Liver (tissue), 8 donors: ENCODE measurements at regions not wholly inside any gene's neighbourhood (a gene's known extent, or its start where the extent isn't known, plus 50 kb on each side); places are given as distances from the start of the nearest gene placed in this dataset.

ENCODE experiments used
- DNase-seq: peaks from one replicate; pipeline ENCODE4 v3.0.0-alpha.2; 2017; ENCODE audit warnings: low spot score
- H3K27ac ChIP-seq, 2 donors: one replicate each; pipeline ENCODE4 v1.7.0; 2013; ENCODE audit warnings: inconsistent platforms in 2 of 2, low read length in 2 of 2, control low read depth in 1 of 2, low read depth in 1 of 2, mild to moderate bottlenecking in 1 of 2
- H3K27me3 ChIP-seq, 4 donors: one replicate each; pipeline versions ENCODE4 v1.6.1 to v1.7.0; 2013; ENCODE audit warnings: low read length in 3 of 4, inconsistent platforms in 1 of 4, mild to moderate bottlenecking in 1 of 4, moderate library complexity in 1 of 4; ENCODE audit not compliant: control insufficient read depth in 4 of 4, insufficient read depth in 4 of 4
- H3K36me3 ChIP-seq, 4 donors: one replicate each; pipeline versions ENCODE4 v1.6.1 to v1.7.0; 2013; ENCODE audit warnings: low read length in 3 of 4, mild to moderate bottlenecking in 3 of 4, low read depth in 1 of 4, moderate library complexity in 1 of 4; ENCODE audit not compliant: control insufficient read depth in 4 of 4, insufficient read depth in 3 of 4
- H3K4me1 ChIP-seq, 4 donors: one replicate each; pipeline versions ENCODE4 v1.6.1 to v1.7.0; 2013; ENCODE audit warnings: low read length in 3 of 4, mild to moderate bottlenecking in 3 of 4, moderate library complexity in 1 of 4; ENCODE audit not compliant: control insufficient read depth in 4 of 4, insufficient read depth in 4 of 4
- H3K4me3 ChIP-seq, 3 donors: one replicate each; pipeline versions ENCODE4 v1.6.1 to v1.7.0; 2013; ENCODE audit warnings: low read length in 3 of 3, control low read depth in 1 of 3, low read depth in 1 of 3, mild to moderate bottlenecking in 1 of 3
- H3K9ac ChIP-seq, 2 donors: one replicate each; pipeline ENCODE4 v1.7.0; 2013; ENCODE audit warnings: low read length in 2 of 2, mild to moderate bottlenecking in 2 of 2, moderate library complexity in 2 of 2, control low read depth in 1 of 2, low read depth in 1 of 2
- H3K9me3 ChIP-seq, 4 donors: one replicate each; pipeline versions ENCODE4 v1.6.1 to v1.7.0; 2013; ENCODE audit warnings: low read length in 3 of 4; ENCODE audit not compliant: control insufficient read depth in 4 of 4
- CTCF ChIP-seq: fragments of 150-350 bp; IDR thresholded peaks from 2 replicates; pipeline ENCODE4 v1.5.1; 2017; ENCODE audit warnings: improper control_type of control experiment, low read depth, low read length; ENCODE audit not compliant: missing input control
- FOXA2 ChIP-seq: IDR thresholded peaks from 2 replicates; pipeline ENCODE4 v1.6.1; 2016; ENCODE audit warnings: antibody characterized with exemption
- GABPA ChIP-seq, 2 donors: IDR thresholded peaks in 1 of 2; conservative IDR thresholded peaks in 1 of 2; 2 replicates each; pipeline ENCODE4 v1.6.1; 2016; ENCODE audit warnings: antibody characterized with exemption in 2 of 2, mild to moderate bottlenecking in 1 of 2, moderate library complexity in 1 of 2
- HNF4A ChIP-seq, 2 donors: conservative IDR thresholded peaks; 2 replicates each; pipeline ENCODE4 v1.6.1; 2016; ENCODE audit warnings: antibody characterized with exemption in 2 of 2, mild to moderate bottlenecking in 2 of 2
- HNF4G ChIP-seq: IDR thresholded peaks from 2 replicates; pipeline ENCODE4 v1.6.1; 2016; ENCODE audit warnings: antibody characterized with exemption
- JUND ChIP-seq, 2 donors: IDR thresholded peaks; 2 replicates each; pipeline ENCODE4 v1.6.1; 2016; ENCODE audit warnings: antibody characterized with exemption in 2 of 2
- MAX ChIP-seq: IDR thresholded peaks from 2 replicates; pipeline ENCODE4 v1.6.1; 2016; ENCODE audit warnings: antibody characterized with exemption
- NR2F2 ChIP-seq: IDR thresholded peaks from 2 replicates; pipeline ENCODE4 v1.6.1; 2016; ENCODE audit warnings: antibody characterized with exemption
- RAD21 ChIP-seq, 2 donors: IDR thresholded peaks; 2 replicates each; pipeline ENCODE4 v1.6.1; 2016; ENCODE audit warnings: antibody characterized with exemption in 2 of 2, mild to moderate bottlenecking in 2 of 2
- REST ChIP-seq: IDR thresholded peaks from 2 replicates; pipeline ENCODE4 v1.6.1; 2016; ENCODE audit warnings: antibody characterized with exemption, mild to moderate bottlenecking
- RXRA ChIP-seq, 2 donors: IDR thresholded peaks; 2 replicates each; pipeline ENCODE4 v1.6.1; 2017 to 2018; ENCODE audit warnings: antibody characterized with exemption in 2 of 2, mild to moderate bottlenecking in 1 of 2
- TAF1 ChIP-seq: conservative IDR thresholded peaks from 2 replicates; pipeline ENCODE4 v1.6.1; 2016; ENCODE audit warnings: antibody characterized with exemption, mild to moderate bottlenecking
- YY1 ChIP-seq: IDR thresholded peaks from 2 replicates; pipeline ENCODE4 v1.6.1; 2016; ENCODE audit warnings: antibody characterized with exemption, mild to moderate bottlenecking
- ZBTB33 ChIP-seq: IDR thresholded peaks from 2 replicates; pipeline ENCODE4 v1.6.1; 2016; ENCODE audit warnings: antibody characterized with exemption
- WGBS: extraction: QIAGEN DNeasy Blood & Tissue Kit; methylation state at CpG from one replicate; pipeline ENCODE4 v1.1.7; 2013; 5-methylcytosine and 5-hydroxymethylcytosine counted together
- TF ChIP-seq, protein P1 (sequence below): IDR thresholded peaks from 2 replicates; pipeline ENCODE4 v1.6.1; 2016; ENCODE audit warnings: antibody characterized with exemption
- donor health status: healthy.
- donor health status: healthy.
- donor health status: healthy.
- donor health status: healthy.
- donor health status: healthy.

GRCh38 chrX:101774340-101774739 is 114.7 kb upstream of the ARMCX2 start:
- Histone ChIP-seq H3K27me3 (peaks cover 0 to 4% (median 0%) of the 10 kb centered on the region in 4 donors), H3K4me1 (no peaks in the 10 kb centered on the region), H3K27ac (no peak overlapping the region), H3K9ac (no peak overlapping the region), H3K36me3 (no peaks in the 10 kb centered on the region), H3K9me3 (no peaks in the 10 kb centered on the region), H3K4me3 (no peak overlapping the region)
- WGBS: 92% methylated on average over 1 of the region's 1 CpG
- no peak for DNase-seq
- TF ChIP-seq CTCF (no peak), RAD21 (IDR thresholded peaks at IDR 0.05) (no peak), MAX (no peak), REST (no peak), NR2F2 (no peak), TAF1 (no peak), HNF4G (no peak), ZBTB33 (no peak), GABPA (IDR thresholded peaks at IDR 0.05 in 1 of 2, conservative IDR thresholded peaks at IDR 0.05 in 1 of 2) (no peak), HNF4A (conservative IDR thresholded peaks at IDR 0.05) (no peak), JUND (IDR thresholded peaks at IDR 0.05) (no peak), FOXA2 (no peak)

GRCh38 chrX:101764538-101764937 is 104.9 kb upstream of the ARMCX2 start:
- no peak overlapping the region for H3K27ac ChIP-seq
- TF ChIP-seq MAX (no peak), RAD21 (IDR thresholded peaks at IDR 0.05) (no peak), YY1 (no peak), JUND (IDR thresholded peaks at IDR 0.05) (no peak), ZBTB33 (no peak), RXRA (IDR thresholded peaks at IDR 0.05) (no peak)
- TF ChIP-seq, protein P1, sequence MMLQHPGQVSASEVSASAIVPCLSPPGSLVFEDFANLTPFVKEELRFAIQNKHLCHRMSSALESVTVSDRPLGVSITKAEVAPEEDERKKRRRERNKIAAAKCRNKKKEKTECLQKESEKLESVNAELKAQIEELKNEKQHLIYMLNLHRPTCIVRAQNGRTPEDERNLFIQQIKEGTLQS: no peak
- peaks cover 0 to 3% (median 0%) of the 10 kb centered on the region in 4 donors for H3K27me3 ChIP-seq
- no peak for DNase-seq
- H3K4me3 ChIP-seq: no peak overlapping the region
- no peaks in the 10 kb centered on the region for H3K4me1 ChIP-seq
- no peaks in the 10 kb centered on the region for H3K36me3 ChIP-seq
- no peak overlapping the region for H3K9ac ChIP-seq
- no peaks in the 10 kb centered on the region for H3K9me3 ChIP-seq
- 86% methylated on average over 4 of the region's 4 CpGs for WGBS
